Uterus (tissue), 3 donors: ENCODE measurements at regions not wholly inside any gene's neighbourhood (a gene's known extent, or its start where the extent isn't known, plus 50 kb on each side); places are given as distances from the start of the nearest gene placed in this dataset.

Source experiments
- DNase-seq, 2 donors: peaks; one replicate each; pipeline ENCODE4 v3.0.0-alpha.2; 2019 to 2020
- H3K27ac ChIP-seq, 2 donors: fragments of 200-600 bp; sonication (generic); 1 replicate in 1 of 2; 2 replicates in 1 of 2; pipeline ENCODE4 v1.5.1; 2016 to 2018
- H3K27me3 ChIP-seq, 2 donors: fragments of 200-600 bp; sonication (generic); one replicate each; pipeline ENCODE4 v1.5.1; 2018 to 2019; ENCODE audit warnings: control low read depth in 1 of 2
- H3K36me3 ChIP-seq, 2 donors: fragments of 200-600 bp; sonication (generic); one replicate each; pipeline ENCODE4 v1.5.1; 2019; ENCODE audit warnings: control low read depth in 1 of 2
- H3K4me1 ChIP-seq, 2 donors: fragments of 200-600 bp; sonication (generic); one replicate each; pipeline ENCODE4 v1.5.1; 2018 to 2019; ENCODE audit warnings: control low read depth in 1 of 2
- H3K4me3 ChIP-seq, 2 donors: fragments of 200-600 bp; sonication (generic); 1 replicate in 1 of 2; 2 replicates in 1 of 2; pipeline ENCODE4 v1.5.1; 2018 to 2019; ENCODE audit warnings: mild to moderate bottlenecking in 1 of 2
- H3K9me3 ChIP-seq, 2 donors: fragments of 200-600 bp; sonication (generic); one replicate each; pipeline ENCODE4 v1.5.1; 2019; ENCODE audit warnings: control low read depth in 1 of 2
- CTCF ChIP-seq, 4 experiments: fragments of 200-600 bp in 2 of 4; fragments of 450-650 bp in 2 of 4; sonication (generic) in 2 of 4; IDR thresholded peaks; one replicate each; pipeline ENCODE4 v1.5.1; 2016 to 2019; ENCODE audit warnings: antibody characterized with exemption in 4 of 4, mild to moderate bottlenecking in 2 of 4, moderate library complexity in 1 of 4
- POLR2A ChIP-seq, 2 donors: fragments of 450-650 bp; IDR thresholded peaks; one replicate each; pipeline ENCODE4 v1.6.1; 2016; ENCODE audit warnings: antibody characterized with exemption in 2 of 2, mild to moderate bottlenecking in 1 of 2, moderate library complexity in 1 of 2
- intact Hi-C: fragments of 100-400 bp; cut with DNase I; formaldehyde crosslinking; loops from one replicate; pipeline ENCODE4 v1.15.1; 2023; ENCODE audit warnings: low total_unique reads
- donor health status: DM: yes; HTN: yes; CAD: no.

- Histone ChIP-seq H3K27me3 (no peaks in the 10 kb centered on the region), H3K4me1 (no peaks in the 10 kb centered on the region), H3K9me3 (no peaks in the 10 kb centered on the region), H3K27ac (no peak overlapping the region), H3K36me3 (no peaks in the 10 kb centered on the region), H3K4me3 (no peak overlapping the region)
- TF ChIP-seq POLR2A (IDR thresholded peaks at IDR 0.05) = no peak
- no peak for TF ChIP-seq CTCF (IDR thresholded peaks at IDR 0.05)
- DNase-seq = no peak
- intact Hi-C loops = no loop called here
Observed at GRCh38 chr15:87215100-87215499, 1041.4 kb downstream of the NTRK3 start.

- Histone ChIP-seq H3K4me3 (no peak overlapping the region), H3K9me3 (no peaks in the 10 kb centered on the region), H3K4me1 (no peaks in the 10 kb centered on the region), H3K36me3 (no peaks in the 10 kb centered on the region), H3K27me3 (no peaks in the 10 kb centered on the region), H3K27ac (no peak overlapping the region)
- no peak for TF ChIP-seq POLR2A (IDR thresholded peaks at IDR 0.05)
- no peak for TF ChIP-seq CTCF (IDR thresholded peaks at IDR 0.05)
- intact Hi-C loops = no loop called here
- DNase-seq = no peak
Observed at GRCh38 chr15:87213626-87214025, 1042.9 kb downstream of the NTRK3 start.

- DNase-seq = no peak
- intact Hi-C loops = no loop called here
- Histone ChIP-seq H3K27me3 (no peaks in the 10 kb centered on the region), H3K4me3 (no peak overlapping the region), H3K4me1 (no peaks in the 10 kb centered on the region), H3K36me3 (no peaks in the 10 kb centered on the region), H3K27ac (no peak overlapping the region), H3K9me3 (no peaks in the 10 kb centered on the region)
- TF ChIP-seq POLR2A (IDR thresholded peaks at IDR 0.05) = no peak
- TF ChIP-seq CTCF (IDR thresholded peaks at IDR 0.05) = no peak
Observed at GRCh38 chr15:87212041-87212440, 1044.5 kb downstream of the NTRK3 start.

GRCh38 chr15:87211547-87211946 is 1045.0 kb downstream of the NTRK3 start:
- H3K4me3 ChIP-seq = no peak overlapping the region
- no peak for DNase-seq
- no peaks in the 10 kb centered on the region for H3K36me3 ChIP-seq
- intact Hi-C loops = no loop called here
- TF ChIP-seq POLR2A (IDR thresholded peaks at IDR 0.05) (no peak), CTCF (IDR thresholded peaks at IDR 0.05) (no peak)
- H3K27ac ChIP-seq = no peak overlapping the region
- H3K4me1 ChIP-seq = no peaks in the 10 kb centered on the region
- H3K27me3 ChIP-seq = no peaks in the 10 kb centered on the region
- H3K9me3 ChIP-seq = no peaks in the 10 kb centered on the region

- no peak overlapping the region for H3K4me3 ChIP-seq
- no peaks in the 10 kb centered on the region for H3K4me1 ChIP-seq
- TF ChIP-seq CTCF (IDR thresholded peaks at IDR 0.05) = no peak
- no peak for TF ChIP-seq POLR2A (IDR thresholded peaks at IDR 0.05)
- H3K36me3 ChIP-seq = no peaks in the 10 kb centered on the region
- H3K27ac ChIP-seq = no peak overlapping the region
- intact Hi-C loops = no loop called here
- H3K9me3 ChIP-seq = no peaks in the 10 kb centered on the region
- DNase-seq = no peak
- H3K27me3 ChIP-seq = no peaks in the 10 kb centered on the region
Observed at GRCh38 chr15:87209891-87210689, 1046.4 kb downstream of the NTRK3 start.
